ENCODE measurements at regions not wholly inside any gene's neighbourhood (a gene's known extent, or its start where the extent isn't known, plus 50 kb on each side); places are given as distances from the start of the nearest gene placed in this dataset.

DNA sequence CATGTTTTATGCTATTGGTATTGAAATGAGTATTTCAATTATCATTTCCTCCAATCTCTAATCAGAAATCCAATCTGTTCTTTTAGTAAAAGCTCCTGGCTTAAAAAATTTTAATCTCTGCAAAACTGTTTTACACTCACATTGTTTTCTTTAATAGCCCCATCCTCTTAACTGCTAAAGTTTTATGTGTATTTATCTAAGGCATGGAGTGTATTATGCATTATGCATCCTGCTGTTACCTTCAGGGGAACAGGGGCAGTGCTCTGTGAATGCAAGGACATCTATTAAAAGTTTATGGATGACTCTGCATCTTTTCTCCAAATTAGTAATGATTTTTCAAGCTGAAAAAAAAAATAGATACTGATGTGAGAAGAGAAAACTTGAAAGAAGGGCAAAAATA is 1261.6 kb upstream of the NXPH2 start:
- DNase-seq = no peak
- FAIRE-seq = no peak
- Histone ChIP-seq H3K9me3 (ENCODE audit: control insufficient read depth in 2 of 2, insufficient read depth in 1 of 2, low read depth in 1 of 2, low read length in 1 of 2) (peaks cover 0 to 6% of the 10 kb centered on the region in 2 donors), H3K27me3 (ENCODE audit: control insufficient read depth in 3 of 3, insufficient read depth in 3 of 3, low read length in 3 of 3) (peaks cover 0 to 1% (median 0%) of the 10 kb centered on the region in 3 donors), H3K4me1 (ENCODE audit: control insufficient read depth in 3 of 3, insufficient read depth in 2 of 3, low read depth in 1 of 3, low read length in 2 of 3) (no peaks in the 10 kb centered on the region), H3K36me3 (ENCODE audit: control insufficient read depth in 3 of 3, insufficient read depth in 2 of 3, low read depth in 1 of 3, low read length in 3 of 3) (no peaks in the 10 kb centered on the region), H3K4me3 (ENCODE audit: low read depth in 1 of 3, low read length in 3 of 3) (no peak overlapping the region), H3K27ac (ENCODE audit: low read depth in 1 of 3, low read length in 2 of 3) (no peak overlapping the region)

DNA sequence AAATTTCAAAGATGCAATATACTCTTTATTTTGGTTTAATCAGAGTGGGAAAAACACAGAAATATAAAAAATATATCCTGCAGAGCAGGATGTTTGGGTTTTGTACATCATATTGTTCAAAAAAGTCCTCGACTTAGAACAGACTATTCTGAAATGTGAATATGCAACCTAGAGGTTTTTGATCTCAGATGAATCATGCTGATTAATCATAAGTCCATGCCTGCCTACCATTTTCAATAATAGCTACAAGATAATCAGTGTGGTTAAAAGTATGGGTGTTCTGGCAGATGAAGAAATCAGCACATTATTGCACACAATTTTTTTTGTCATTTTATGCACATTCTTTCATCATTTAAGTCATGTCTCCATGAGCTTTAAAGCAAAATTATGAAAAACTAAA is 1261.0 kb upstream of the NXPH2 start:
- H3K4me1 ChIP-seq (ENCODE audit: control insufficient read depth in 3 of 3, insufficient read depth in 2 of 3, low read depth in 1 of 3, low read length in 2 of 3) = no peaks in the 10 kb centered on the region
- no peaks in the 10 kb centered on the region for H3K36me3 ChIP-seq (ENCODE audit: control insufficient read depth in 3 of 3, insufficient read depth in 2 of 3, low read depth in 1 of 3, low read length in 3 of 3)
- no peak overlapping the region for H3K27ac ChIP-seq (ENCODE audit: low read depth in 1 of 3, low read length in 2 of 3)
- H3K9me3 ChIP-seq (ENCODE audit: control insufficient read depth in 2 of 2, insufficient read depth in 1 of 2, low read depth in 1 of 2, low read length in 1 of 2) = peaks cover 0 to 6% of the 10 kb centered on the region in 2 donors
- H3K4me3 ChIP-seq (ENCODE audit: low read depth in 1 of 3, low read length in 3 of 3) = no peak overlapping the region
- FAIRE-seq (no peak), DNase-seq (no peak)
- peaks cover 0 to 1% (median 0%) of the 10 kb centered on the region in 3 donors for H3K27me3 ChIP-seq (ENCODE audit: control insufficient read depth in 3 of 3, insufficient read depth in 3 of 3, low read length in 3 of 3)
- 59 to 86% (median 60%) methylated on average over 1 of the region's 1 CpG for WGBS, 3 donors

DNA sequence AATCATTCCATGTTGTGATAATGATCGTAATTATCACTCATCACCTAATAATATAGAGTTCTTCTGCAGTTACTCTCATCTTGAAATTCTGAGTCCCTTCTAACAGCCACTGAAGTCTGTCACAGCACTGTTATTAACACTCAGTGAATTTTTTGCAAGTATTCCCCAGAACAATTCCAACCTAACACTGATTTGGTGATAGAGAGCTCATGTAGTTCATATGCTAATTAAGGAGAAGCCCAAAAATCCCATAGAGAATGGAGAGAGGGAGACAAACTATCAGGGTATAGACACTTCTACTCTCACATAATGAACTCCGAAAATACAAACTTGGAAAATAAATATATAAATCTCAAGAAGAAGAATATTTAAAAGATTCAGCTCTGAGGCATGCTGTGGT is 1253.4 kb upstream of the NXPH2 start:
- FAIRE-seq = no peak

DNA sequence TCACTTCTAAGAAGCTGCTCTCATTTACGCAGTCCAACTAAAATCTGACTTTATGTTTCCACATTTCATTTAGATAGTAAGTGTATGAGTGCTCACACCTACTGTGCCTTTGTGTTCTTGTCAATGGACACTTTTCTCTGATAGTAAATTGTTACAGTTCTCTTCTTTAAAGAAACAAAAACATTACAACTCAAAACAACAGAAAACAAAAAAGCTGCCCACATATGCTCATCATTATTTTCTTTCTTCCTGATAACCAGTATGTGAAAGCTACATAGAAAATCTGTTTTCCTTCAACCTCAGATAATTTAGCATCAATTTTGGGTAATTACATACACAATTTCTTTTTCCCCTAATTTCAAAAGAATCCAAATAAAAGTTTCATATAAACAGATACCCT is 1247.8 kb upstream of the NXPH2 start:
- no peak for FAIRE-seq
- H3K4me3 ChIP-seq (ENCODE audit: low read depth in 1 of 3, low read length in 3 of 3) = no peak overlapping the region
- no peaks in the 10 kb centered on the region for H3K9me3 ChIP-seq (ENCODE audit: control insufficient read depth in 2 of 2, insufficient read depth in 1 of 2, low read depth in 1 of 2, low read length in 1 of 2)
- WGBS, 3 donors = 94 to 100% (median 95%) methylated on average over 1 of the region's 1 CpG
- no peaks in the 10 kb centered on the region for H3K27me3 ChIP-seq (ENCODE audit: control insufficient read depth in 3 of 3, insufficient read depth in 3 of 3, low read length in 3 of 3)
- DNase-seq = no peak
- H3K27ac ChIP-seq (ENCODE audit: low read depth in 1 of 3, low read length in 2 of 3) = no peak overlapping the region
- no peaks in the 10 kb centered on the region for H3K4me1 ChIP-seq (ENCODE audit: control insufficient read depth in 3 of 3, insufficient read depth in 2 of 3, low read depth in 1 of 3, low read length in 2 of 3)
- no peaks in the 10 kb centered on the region for H3K36me3 ChIP-seq (ENCODE audit: control insufficient read depth in 3 of 3, insufficient read depth in 2 of 3, low read depth in 1 of 3, low read length in 3 of 3)

More for the DNA sequence above, 1253.4 kb upstream of the NXPH2 start:
- DNase-seq = no peak
- Histone ChIP-seq H3K27me3 (ENCODE audit: control insufficient read depth in 3 of 3, insufficient read depth in 3 of 3, low read length in 3 of 3) (peaks cover 0 to 1% (median 0%) of the 10 kb centered on the region in 3 donors), H3K36me3 (ENCODE audit: control insufficient read depth in 3 of 3, insufficient read depth in 2 of 3, low read depth in 1 of 3, low read length in 3 of 3) (no peaks in the 10 kb centered on the region), H3K27ac (ENCODE audit: low read depth in 1 of 3, low read length in 2 of 3) (no peak overlapping the region), H3K4me3 (ENCODE audit: low read depth in 1 of 3, low read length in 3 of 3) (no peak overlapping the region), H3K9me3 (ENCODE audit: control insufficient read depth in 2 of 2, insufficient read depth in 1 of 2, low read depth in 1 of 2, low read length in 1 of 2) (peaks cover 0 to 4% of the 10 kb centered on the region in 2 donors), H3K4me1 (ENCODE audit: control insufficient read depth in 3 of 3, insufficient read depth in 2 of 3, low read depth in 1 of 3, low read length in 2 of 3) (no peaks in the 10 kb centered on the region)
- WGBS, 3 donors = 75 to 83% (median 80%) methylated on average over 2 of the region's 2 CpGs

DNA sequence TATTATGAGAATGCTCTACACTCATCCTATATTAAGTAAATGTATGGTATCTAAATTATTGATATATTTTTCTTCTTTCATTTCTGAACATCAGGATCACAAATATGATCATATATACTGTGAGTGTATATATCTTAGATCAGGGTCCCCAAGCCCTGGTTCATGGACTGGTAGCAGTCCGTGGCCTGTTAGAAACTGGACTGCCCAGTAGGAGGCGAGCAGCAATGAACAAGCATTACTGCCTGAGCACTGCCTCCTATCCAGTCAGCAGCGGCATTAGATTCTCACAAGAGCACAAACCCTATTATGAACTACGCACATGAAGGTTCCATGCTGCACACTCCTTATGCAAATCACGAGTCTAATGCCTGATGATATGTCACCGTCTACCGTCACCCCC is 1247.1 kb upstream of the NXPH2 start:
- no peak overlapping the region for H3K4me3 ChIP-seq (ENCODE audit: low read depth in 1 of 3, low read length in 3 of 3)
- no peaks in the 10 kb centered on the region for H3K36me3 ChIP-seq (ENCODE audit: control insufficient read depth in 3 of 3, insufficient read depth in 2 of 3, low read depth in 1 of 3, low read length in 3 of 3)
- H3K9me3 ChIP-seq (ENCODE audit: control insufficient read depth in 2 of 2, insufficient read depth in 1 of 2, low read depth in 1 of 2, low read length in 1 of 2) = no peaks in the 10 kb centered on the region
- WGBS, 3 donors = 89 to 91% (median 91%) methylated on average over 7 of the region's 7 CpGs
- DNase-seq = no peak
- FAIRE-seq = no peak
- H3K27me3 ChIP-seq (ENCODE audit: control insufficient read depth in 3 of 3, insufficient read depth in 3 of 3, low read length in 3 of 3) = no peaks in the 10 kb centered on the region
- no peak overlapping the region for H3K27ac ChIP-seq (ENCODE audit: low read depth in 1 of 3, low read length in 2 of 3)
- H3K4me1 ChIP-seq (ENCODE audit: control insufficient read depth in 3 of 3, insufficient read depth in 2 of 3, low read depth in 1 of 3, low read length in 2 of 3) = no peaks in the 10 kb centered on the region

DNA sequence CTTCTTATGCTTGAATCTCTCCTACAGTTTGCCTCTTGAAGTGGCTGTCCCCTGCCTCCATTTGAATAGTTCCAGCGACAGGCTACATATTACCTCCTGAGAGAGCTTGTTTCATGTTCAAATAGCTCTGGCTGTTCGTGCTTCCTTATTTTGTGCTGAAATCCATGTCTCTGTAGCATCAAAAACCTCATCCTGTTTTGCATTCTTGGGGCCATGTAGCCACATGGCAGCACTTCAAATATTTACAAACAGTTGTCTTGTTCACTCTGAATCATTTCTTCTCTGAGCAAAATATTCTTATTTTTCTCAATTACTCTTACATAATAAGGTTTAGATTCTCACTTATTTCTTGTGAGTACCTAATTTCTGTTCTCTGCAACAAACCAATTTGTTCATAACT is 1243.1 kb upstream of the NXPH2 start:
- Histone ChIP-seq H3K4me1 (ENCODE audit: control insufficient read depth in 3 of 3, insufficient read depth in 2 of 3, low read depth in 1 of 3, low read length in 2 of 3) (no peaks in the 10 kb centered on the region), H3K36me3 (ENCODE audit: control insufficient read depth in 3 of 3, insufficient read depth in 2 of 3, low read depth in 1 of 3, low read length in 3 of 3) (no peaks in the 10 kb centered on the region), H3K4me3 (ENCODE audit: low read depth in 1 of 3, low read length in 3 of 3) (no peak overlapping the region), H3K27ac (ENCODE audit: low read depth in 1 of 3, low read length in 2 of 3) (no peak overlapping the region), H3K27me3 (ENCODE audit: control insufficient read depth in 3 of 3, insufficient read depth in 3 of 3, low read length in 3 of 3) (no peaks in the 10 kb centered on the region), H3K9me3 (ENCODE audit: control insufficient read depth in 2 of 2, insufficient read depth in 1 of 2, low read depth in 1 of 2, low read length in 1 of 2) (no peaks in the 10 kb centered on the region)
- no peak for FAIRE-seq
- 21 to 26% (median 25%) methylated on average over 2 of the region's 2 CpGs for WGBS, 3 donors
- no peak for DNase-seq

DNA sequence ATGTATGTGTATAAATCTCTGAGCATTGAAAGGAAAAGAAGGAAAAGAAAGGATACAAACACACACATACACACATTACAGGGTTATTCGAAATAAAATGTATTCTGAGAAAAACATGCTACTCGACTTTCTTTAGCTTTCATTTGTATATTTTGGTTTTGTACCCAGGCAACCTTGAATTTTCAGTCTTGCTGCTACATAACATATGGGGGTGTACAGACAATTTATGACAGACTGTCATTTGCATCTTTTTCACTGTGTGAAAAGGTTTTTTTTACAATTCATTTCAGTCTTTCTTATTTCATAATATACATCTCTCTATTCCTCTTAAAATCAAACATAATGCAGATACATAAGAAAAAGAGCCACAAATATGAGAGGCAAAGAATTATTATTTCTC is 1238.4 kb upstream of the NXPH2 start:
- Histone ChIP-seq H3K4me3 (ENCODE audit: low read depth in 1 of 3, low read length in 3 of 3) (no peak overlapping the region), H3K9me3 (ENCODE audit: control insufficient read depth in 2 of 2, insufficient read depth in 1 of 2, low read depth in 1 of 2, low read length in 1 of 2) (no peaks in the 10 kb centered on the region), H3K36me3 (ENCODE audit: control insufficient read depth in 3 of 3, insufficient read depth in 2 of 3, low read depth in 1 of 3, low read length in 3 of 3) (no peaks in the 10 kb centered on the region), H3K27me3 (ENCODE audit: control insufficient read depth in 3 of 3, insufficient read depth in 3 of 3, low read length in 3 of 3) (no peaks in the 10 kb centered on the region), H3K27ac (ENCODE audit: low read depth in 1 of 3, low read length in 2 of 3) (no peak overlapping the region), H3K4me1 (ENCODE audit: control insufficient read depth in 3 of 3, insufficient read depth in 2 of 3, low read depth in 1 of 3, low read length in 2 of 3) (no peaks in the 10 kb centered on the region)
- DNase-seq (no peak), FAIRE-seq (no peak)
- WGBS, 3 donors = 54 to 68% (median 55%) methylated on average over 2 of the region's 2 CpGs

DNA sequence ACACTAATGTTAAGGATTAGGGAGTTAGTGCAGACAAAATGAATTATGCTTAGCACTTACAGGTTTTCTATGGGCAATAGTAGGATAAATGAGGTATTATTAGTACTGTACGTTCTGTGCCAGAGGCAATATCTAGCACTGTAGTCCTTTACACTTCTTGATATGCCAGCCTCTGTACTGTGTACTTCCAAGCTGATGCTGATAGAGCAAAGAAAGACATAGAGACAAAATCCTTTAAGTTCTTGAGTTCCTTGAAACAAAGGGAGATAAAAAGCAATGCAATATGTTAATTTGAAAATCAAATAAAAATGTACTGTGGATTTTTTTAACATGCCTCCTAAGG is 1234.0 kb upstream of the NXPH2 start:
- DNase-seq = no peak
- no peak for FAIRE-seq

DNA sequence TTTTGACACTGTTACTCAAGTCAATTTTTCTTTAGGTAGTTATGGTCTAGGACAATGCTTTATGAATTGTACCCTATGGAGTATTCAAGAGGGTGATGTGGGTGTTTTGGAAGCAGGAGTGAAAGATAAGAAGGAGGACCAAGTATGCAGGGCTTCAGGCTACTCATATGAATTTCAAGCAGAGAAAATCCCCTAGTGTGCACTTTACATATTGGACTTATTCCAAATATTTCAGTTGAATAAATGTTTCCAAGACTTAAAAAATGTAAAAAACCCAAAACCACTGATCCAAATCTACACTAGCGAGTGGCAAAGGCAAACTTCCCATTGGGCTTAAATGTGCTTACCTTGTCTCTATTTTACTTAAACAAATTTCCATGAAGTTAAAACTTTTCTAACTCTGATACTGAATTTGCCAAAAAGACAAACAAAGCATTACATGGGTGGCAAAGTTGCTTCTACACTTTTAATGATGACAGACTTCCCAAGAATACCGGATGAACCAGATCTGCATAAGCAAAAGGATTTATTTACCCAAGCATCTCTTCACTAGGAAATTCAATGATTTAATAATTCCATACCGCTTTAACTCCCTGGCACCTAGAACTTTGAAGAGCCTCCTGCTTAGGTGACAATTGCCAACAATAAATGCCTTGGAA is 1233.5 kb upstream of the NXPH2 start:
- Histone ChIP-seq H3K4me1 (ENCODE audit: control insufficient read depth in 3 of 3, insufficient read depth in 2 of 3, low read depth in 1 of 3, low read length in 2 of 3) (no peaks in the 10 kb centered on the region), H3K4me3 (ENCODE audit: low read depth in 1 of 3, low read length in 3 of 3) (no peak overlapping the region), H3K27ac (ENCODE audit: low read depth in 1 of 3, low read length in 2 of 3) (no peak overlapping the region), H3K27me3 (ENCODE audit: control insufficient read depth in 3 of 3, insufficient read depth in 3 of 3, low read length in 3 of 3) (no peaks in the 10 kb centered on the region), H3K36me3 (ENCODE audit: control insufficient read depth in 3 of 3, insufficient read depth in 2 of 3, low read depth in 1 of 3, low read length in 3 of 3) (no peaks in the 10 kb centered on the region), H3K9me3 (ENCODE audit: control insufficient read depth in 2 of 2, insufficient read depth in 1 of 2, low read depth in 1 of 2, low read length in 1 of 2) (no peaks in the 10 kb centered on the region)
- no peak for DNase-seq
- WGBS, 3 donors = 83 to 87% (median 83%) methylated on average over 3 of the region's 3 CpGs
- no peak for FAIRE-seq

More for the DNA sequence above, 1234.0 kb upstream of the NXPH2 start:
- WGBS, 3 donors = 69 to 74% (median 74%) methylated on average over 1 of the region's 1 CpG
- Histone ChIP-seq H3K27me3 (ENCODE audit: control insufficient read depth in 3 of 3, insufficient read depth in 3 of 3, low read length in 3 of 3) (no peaks in the 10 kb centered on the region), H3K9me3 (ENCODE audit: control insufficient read depth in 2 of 2, insufficient read depth in 1 of 2, low read depth in 1 of 2, low read length in 1 of 2) (no peaks in the 10 kb centered on the region), H3K4me3 (ENCODE audit: low read depth in 1 of 3, low read length in 3 of 3) (no peak overlapping the region), H3K36me3 (ENCODE audit: control insufficient read depth in 3 of 3, insufficient read depth in 2 of 3, low read depth in 1 of 3, low read length in 3 of 3) (no peaks in the 10 kb centered on the region), H3K4me1 (ENCODE audit: control insufficient read depth in 3 of 3, insufficient read depth in 2 of 3, low read depth in 1 of 3, low read length in 2 of 3) (no peaks in the 10 kb centered on the region), H3K27ac (ENCODE audit: low read depth in 1 of 3, low read length in 2 of 3) (no peak overlapping the region)

Measured in small intestine (tissue), 7 donors.